Gastrocnemius medialis (tissue), 4 donors: ENCODE measurements at regions not wholly inside any gene's neighbourhood (a gene's known extent, or its start where the extent isn't known, plus 50 kb on each side); places are given as distances from the start of the nearest gene placed in this dataset.

Experiments used
- ATAC-seq, 2 donors: fragments of 150-250 bp; one replicate each; pipeline ENCODE4 v1.9.1; 2016
- DNase-seq, 2 donors: peaks; one replicate each; pipeline ENCODE4 v3.0.0-alpha.2; 2019
- H3K27ac ChIP-seq, 4 donors: fragments of 200-600 bp; sonication (generic); 1 replicate in 1 of 4; 2 replicates in 3 of 4; pipeline ENCODE4 v1.5.1; 2016 to 2018; ENCODE audit warnings: mild to moderate bottlenecking in 2 of 4, moderate library complexity in 1 of 4
- H3K27me3 ChIP-seq, 3 donors: fragments of 200-600 bp; sonication (generic) in 2 of 3; 1 replicate in 1 of 3; 2 replicates in 2 of 3; pipeline versions ENCODE4 v1.5.1 to v1.6.0; 2016 to 2019; ENCODE audit warnings: mild to moderate bottlenecking in 1 of 3, moderate library complexity in 1 of 3
- H3K36me3 ChIP-seq, 2 donors: fragments of 200-600 bp; sonication (generic) in 1 of 2; one replicate each; pipeline ENCODE4 v1.5.1; 2017 to 2018
- H3K4me1 ChIP-seq, 2 donors: fragments of 200-600 bp; sonication (generic) in 1 of 2; one replicate each; pipeline ENCODE4 v1.5.1; 2016 to 2017; ENCODE audit warnings: mild to moderate bottlenecking in 2 of 2
- H3K4me3 ChIP-seq, 4 donors: fragments of 200-600 bp; sonication (generic) in 3 of 4; 1 replicate in 1 of 4; 2 replicates in 3 of 4; pipeline ENCODE4 v1.5.1; 2016 to 2019; ENCODE audit warnings: mild to moderate bottlenecking in 2 of 4
- H3K9me3 ChIP-seq, 3 donors: fragments of 200-600 bp; sonication (generic) in 2 of 3; 1 replicate in 1 of 3; 2 replicates in 2 of 3; pipeline ENCODE4 v1.5.1; 2016 to 2019
- POLR2A ChIP-seq, 2 donors: fragments of 450-650 bp; IDR thresholded peaks; one replicate each; pipeline ENCODE4 v1.6.1; 2017; ENCODE audit warnings: antibody characterized with exemption in 2 of 2, mild to moderate bottlenecking in 2 of 2, moderate library complexity in 2 of 2
- in situ Hi-C, 4 donors: fragments of 200-750 bp; cut with MboI; loops; one replicate each; pipeline versions ENCODE4 v1.15.0 to v1.8.0; 2017; ENCODE audit warnings: low sequenced_read_pairs in 4 of 4
- intact Hi-C: fragments of 100-400 bp; cut with DNase I; formaldehyde crosslinking; loops from one replicate; pipeline ENCODE4 v1.15.1; 2023; ENCODE audit warnings: low total_unique reads
- TF ChIP-seq, protein P1 (sequence below), 5 experiments: fragments of 450-650 bp in 3 of 5; fragments of 200-600 bp in 2 of 5; sonication (generic) in 2 of 5; IDR thresholded peaks in 4 of 5; conservative IDR thresholded peaks in 1 of 5; 1 replicate in 4 of 5; 2 replicates in 1 of 5; pipeline ENCODE4 v1.5.1; 2016 to 2019; ENCODE audit warnings: antibody characterized with exemption in 5 of 5, mild to moderate bottlenecking in 3 of 5, moderate library complexity in 3 of 5

DNA sequence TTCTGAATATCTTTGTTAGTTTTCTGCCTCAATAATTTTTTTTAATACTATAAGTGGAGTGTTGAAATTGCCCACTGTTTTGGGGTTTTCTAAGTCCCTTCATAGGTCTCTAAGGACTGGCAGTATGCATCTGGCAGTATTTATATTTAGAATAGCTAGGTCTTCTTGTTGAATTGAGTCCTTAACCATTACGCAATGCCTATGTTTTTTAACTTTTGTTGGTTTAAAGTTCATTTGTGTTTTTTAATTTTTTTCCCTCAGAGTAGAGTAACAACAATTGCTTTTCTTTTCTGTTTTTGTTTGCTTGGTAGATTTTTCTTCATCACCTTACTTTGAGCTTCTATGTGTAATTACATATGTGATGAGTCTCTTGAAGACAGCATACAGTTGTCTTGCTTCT, 375.9 kb upstream of the EYS start:
- no peak for TF ChIP-seq POLR2A (IDR thresholded peaks at IDR 0.05)
- TF ChIP-seq, protein P1, sequence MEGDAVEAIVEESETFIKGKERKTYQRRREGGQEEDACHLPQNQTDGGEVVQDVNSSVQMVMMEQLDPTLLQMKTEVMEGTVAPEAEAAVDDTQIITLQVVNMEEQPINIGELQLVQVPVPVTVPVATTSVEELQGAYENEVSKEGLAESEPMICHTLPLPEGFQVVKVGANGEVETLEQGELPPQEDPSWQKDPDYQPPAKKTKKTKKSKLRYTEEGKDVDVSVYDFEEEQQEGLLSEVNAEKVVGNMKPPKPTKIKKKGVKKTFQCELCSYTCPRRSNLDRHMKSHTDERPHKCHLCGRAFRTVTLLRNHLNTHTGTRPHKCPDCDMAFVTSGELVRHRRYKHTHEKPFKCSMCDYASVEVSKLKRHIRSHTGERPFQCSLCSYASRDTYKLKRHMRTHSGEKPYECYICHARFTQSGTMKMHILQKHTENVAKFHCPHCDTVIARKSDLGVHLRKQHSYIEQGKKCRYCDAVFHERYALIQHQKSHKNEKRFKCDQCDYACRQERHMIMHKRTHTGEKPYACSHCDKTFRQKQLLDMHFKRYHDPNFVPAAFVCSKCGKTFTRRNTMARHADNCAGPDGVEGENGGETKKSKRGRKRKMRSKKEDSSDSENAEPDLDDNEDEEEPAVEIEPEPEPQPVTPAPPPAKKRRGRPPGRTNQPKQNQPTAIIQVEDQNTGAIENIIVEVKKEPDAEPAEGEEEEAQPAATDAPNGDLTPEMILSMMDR (IDR thresholded peaks at IDR 0.05 in 4 of 5, conservative IDR thresholded peaks at IDR 0.05 in 1 of 5): no peak
- no peaks in the 10 kb centered on the region for H3K4me1 ChIP-seq
- no peaks in the 10 kb centered on the region for H3K36me3 ChIP-seq
- H3K27me3 ChIP-seq: no peaks in the 10 kb centered on the region
- intact Hi-C loops (no loop called here), in situ Hi-C loops (no loop called here)
- no peak for DNase-seq
- no peak overlapping the region for H3K4me3 ChIP-seq
- no peaks in the 10 kb centered on the region for H3K9me3 ChIP-seq
- no peak overlapping the region for H3K27ac ChIP-seq
- ATAC-seq: no peak

DNA sequence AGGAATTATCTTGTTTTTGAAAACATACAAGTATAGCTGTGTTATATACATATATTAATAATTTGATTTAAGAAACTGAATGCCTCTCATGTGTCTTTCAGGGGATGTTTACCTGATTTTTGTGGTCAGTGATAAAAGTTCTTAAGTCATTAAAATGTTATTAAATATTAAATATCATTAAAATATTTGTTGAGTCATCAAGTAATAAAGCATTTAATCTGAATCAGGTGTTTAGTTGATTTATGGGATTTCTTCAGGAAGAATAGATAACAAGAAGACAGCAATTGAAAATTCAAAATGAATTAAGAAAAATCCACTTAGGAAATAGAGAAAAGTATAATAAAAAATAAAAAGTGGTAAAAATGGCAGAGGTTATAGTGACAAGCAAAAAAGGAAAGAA, 361.9 kb upstream of the EYS start:
- Histone ChIP-seq H3K9me3 (no peaks in the 10 kb centered on the region), H3K4me3 (no peak overlapping the region), H3K4me1 (no peaks in the 10 kb centered on the region), H3K27me3 (no peaks in the 10 kb centered on the region), H3K27ac (no peak overlapping the region), H3K36me3 (no peaks in the 10 kb centered on the region)
- TF ChIP-seq, protein P1 (IDR thresholded peaks at IDR 0.05 in 4 of 5, conservative IDR thresholded peaks at IDR 0.05 in 1 of 5): no peak
- no peak for TF ChIP-seq POLR2A (IDR thresholded peaks at IDR 0.05)
- no peak for ATAC-seq
- intact Hi-C loops (no loop called here), in situ Hi-C loops (no loop called here)
- no peak for DNase-seq

DNA sequence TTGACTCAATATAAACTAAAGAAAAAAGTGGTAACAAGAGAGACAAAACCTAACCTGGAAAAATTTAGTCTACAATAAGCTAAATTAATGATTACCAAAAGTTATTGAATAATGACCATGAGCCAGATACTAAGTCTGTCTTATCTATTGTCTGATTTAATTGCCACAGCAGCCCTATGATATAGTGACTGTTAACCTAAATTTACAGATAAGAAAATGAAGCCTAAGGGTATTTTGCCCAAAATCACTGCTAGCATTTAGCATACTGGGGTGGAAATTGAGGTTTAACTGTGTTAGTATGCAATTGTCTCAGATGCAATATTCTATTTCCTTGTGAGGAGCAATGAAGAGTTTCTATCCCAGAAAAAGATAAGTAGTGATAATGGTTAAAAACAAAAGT, 361.0 kb upstream of the EYS start:
- DNase-seq (no peak), ATAC-seq (no peak)
- Histone ChIP-seq H3K27me3 (no peaks in the 10 kb centered on the region), H3K36me3 (no peaks in the 10 kb centered on the region), H3K27ac (no peak overlapping the region), H3K9me3 (no peaks in the 10 kb centered on the region), H3K4me1 (no peaks in the 10 kb centered on the region), H3K4me3 (no peak overlapping the region)
- in situ Hi-C loops: no loop called here
- TF ChIP-seq, protein P1 (IDR thresholded peaks at IDR 0.05 in 4 of 5, conservative IDR thresholded peaks at IDR 0.05 in 1 of 5): no peak
- no peak for TF ChIP-seq POLR2A (IDR thresholded peaks at IDR 0.05)
- intact Hi-C loops: no loop called here

DNA sequence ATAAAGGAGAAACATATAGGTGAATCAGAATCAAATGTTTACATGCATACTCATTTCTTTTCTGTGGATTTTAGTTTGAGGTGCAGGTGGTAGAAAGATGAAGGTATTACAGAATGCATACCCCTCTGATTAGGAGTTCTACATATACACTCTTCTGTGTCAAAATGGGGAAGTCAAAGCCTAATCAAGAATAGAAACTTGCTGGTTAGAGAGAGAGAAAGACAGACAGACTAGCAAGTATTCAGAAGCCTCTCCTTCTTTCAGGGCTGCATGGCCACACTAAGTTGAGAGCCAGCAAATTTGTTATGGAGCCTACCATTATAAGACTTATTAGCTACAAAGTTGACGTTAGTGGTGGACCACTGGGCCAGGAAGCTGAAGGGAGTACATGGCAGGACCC, 358.3 kb upstream of the EYS start:
- Histone ChIP-seq H3K4me1 (no peaks in the 10 kb centered on the region), H3K4me3 (no peak overlapping the region), H3K27me3 (no peaks in the 10 kb centered on the region), H3K9me3 (no peaks in the 10 kb centered on the region), H3K27ac (no peak overlapping the region), H3K36me3 (no peaks in the 10 kb centered on the region)
- TF ChIP-seq, protein P1 (IDR thresholded peaks at IDR 0.05 in 4 of 5, conservative IDR thresholded peaks at IDR 0.05 in 1 of 5): no peak
- TF ChIP-seq POLR2A (IDR thresholded peaks at IDR 0.05): no peak
- DNase-seq (no peak), ATAC-seq (no peak)
- in situ Hi-C loops: no loop called here
- intact Hi-C loops: no loop called here

DNA sequence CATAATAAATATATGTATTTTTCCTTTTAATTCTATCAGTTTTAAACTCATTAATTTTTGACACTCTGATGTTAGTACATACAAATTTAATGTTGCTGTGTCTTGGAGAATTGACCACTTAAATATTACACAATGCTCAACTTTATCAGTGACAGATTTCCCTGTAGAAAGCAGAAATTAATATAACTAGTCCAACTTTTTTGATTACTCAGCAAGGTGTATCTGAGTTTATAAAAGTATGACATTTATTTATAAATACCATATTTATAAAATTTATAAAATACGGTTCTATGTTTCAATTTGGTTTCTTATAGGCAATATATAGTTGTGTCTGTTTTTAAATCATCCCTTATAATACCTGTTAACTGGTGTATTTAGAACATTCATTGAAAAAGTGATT, 350.0 kb upstream of the EYS start:
- Histone ChIP-seq H3K36me3 (no peaks in the 10 kb centered on the region), H3K27ac (no peak overlapping the region), H3K4me1 (no peaks in the 10 kb centered on the region), H3K9me3 (no peaks in the 10 kb centered on the region), H3K4me3 (no peak overlapping the region), H3K27me3 (no peaks in the 10 kb centered on the region)
- no peak for TF ChIP-seq POLR2A (IDR thresholded peaks at IDR 0.05)
- TF ChIP-seq, protein P1 (IDR thresholded peaks at IDR 0.05 in 4 of 5, conservative IDR thresholded peaks at IDR 0.05 in 1 of 5): no peak
- in situ Hi-C loops (no loop called here), intact Hi-C loops (no loop called here)
- DNase-seq: no peak
- ATAC-seq: no peak
